ENCODE measurements at regions not wholly inside any gene's neighbourhood (a gene's known extent, or its start where the extent isn't known, plus 50 kb on each side); places are given as distances from the start of the nearest gene placed in this dataset.

- TF ChIP-seq CTCF (IDR thresholded peaks at IDR 0.05; ENCODE audit: insufficient read depth, low read length, poor library complexity, severe bottlenecking) (no peak), EZH2phosphoT487 (conservative IDR thresholded peaks at IDR 0.05; ENCODE audit: low read length) (no peak)
Observed at GRCh38 chr20:12775041-12775440, 233.7 kb upstream of the SPTLC3 start.
